ENCODE measurements at regions not wholly inside any gene's neighbourhood (a gene's known extent, or its start where the extent isn't known, plus 50 kb on each side); places are given as distances from the start of the nearest gene placed in this dataset.

GRCh38 chr6:92849636-92850035 is 569.7 kb downstream of the EPHA7 start:
- TF ChIP-seq, protein P1, sequence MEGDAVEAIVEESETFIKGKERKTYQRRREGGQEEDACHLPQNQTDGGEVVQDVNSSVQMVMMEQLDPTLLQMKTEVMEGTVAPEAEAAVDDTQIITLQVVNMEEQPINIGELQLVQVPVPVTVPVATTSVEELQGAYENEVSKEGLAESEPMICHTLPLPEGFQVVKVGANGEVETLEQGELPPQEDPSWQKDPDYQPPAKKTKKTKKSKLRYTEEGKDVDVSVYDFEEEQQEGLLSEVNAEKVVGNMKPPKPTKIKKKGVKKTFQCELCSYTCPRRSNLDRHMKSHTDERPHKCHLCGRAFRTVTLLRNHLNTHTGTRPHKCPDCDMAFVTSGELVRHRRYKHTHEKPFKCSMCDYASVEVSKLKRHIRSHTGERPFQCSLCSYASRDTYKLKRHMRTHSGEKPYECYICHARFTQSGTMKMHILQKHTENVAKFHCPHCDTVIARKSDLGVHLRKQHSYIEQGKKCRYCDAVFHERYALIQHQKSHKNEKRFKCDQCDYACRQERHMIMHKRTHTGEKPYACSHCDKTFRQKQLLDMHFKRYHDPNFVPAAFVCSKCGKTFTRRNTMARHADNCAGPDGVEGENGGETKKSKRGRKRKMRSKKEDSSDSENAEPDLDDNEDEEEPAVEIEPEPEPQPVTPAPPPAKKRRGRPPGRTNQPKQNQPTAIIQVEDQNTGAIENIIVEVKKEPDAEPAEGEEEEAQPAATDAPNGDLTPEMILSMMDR (IDR thresholded peaks at IDR 0.05): no peak
- no peak for TF ChIP-seq POLR2A (IDR thresholded peaks at IDR 0.05)
